Progenitor cell of endocrine pancreas (in vitro differentiated cells): ENCODE measurements at regions not wholly inside any gene's neighbourhood (a gene's known extent, or its start where the extent isn't known, plus 50 kb on each side); places are given as distances from the start of the nearest gene placed in this dataset.

Experiments used
- DNase-seq: peaks from one replicate; pipeline ENCODE4 v3.0.0; 2021; ENCODE audit warnings: low spot score; ENCODE audit not compliant: unreplicated experiment
- H3K27ac Mint-ChIP-seq: 2 replicates; pipeline ENCODE4 v1.8.0; 2021; ENCODE audit warnings: mild to moderate bottlenecking, moderate library complexity, mixed read lengths
- H3K27me3 Mint-ChIP-seq: 2 replicates; pipeline ENCODE4 v1.8.0; 2021; ENCODE audit warnings: mixed read lengths
- H3K36me3 Mint-ChIP-seq: 2 replicates; pipeline ENCODE4 v1.8.0; 2022; ENCODE audit warnings: mixed read lengths; ENCODE audit not compliant: insufficient read depth
- H3K4me1 Mint-ChIP-seq: 2 replicates; pipeline ENCODE4 v1.8.0; 2021; ENCODE audit warnings: low read depth, mixed read lengths
- H3K4me3 Mint-ChIP-seq: 2 replicates; pipeline ENCODE4 v1.8.0; 2021; ENCODE audit warnings: low read depth, mild to moderate bottlenecking, moderate library complexity, mixed read lengths
- H3K9me3 Mint-ChIP-seq: 2 replicates; pipeline ENCODE4 v1.8.0; 2021; ENCODE audit warnings: low read depth, mixed read lengths
- TF ChIP-seq, protein P1 (sequence below): fragments of 200-600 bp; sonication (generic); IDR thresholded peaks from one replicate; pipeline ENCODE4 v1.5.0; 2021; ENCODE audit warnings: antibody characterized with exemption, mild to moderate bottlenecking; ENCODE audit not compliant: unreplicated experiment

DNA sequence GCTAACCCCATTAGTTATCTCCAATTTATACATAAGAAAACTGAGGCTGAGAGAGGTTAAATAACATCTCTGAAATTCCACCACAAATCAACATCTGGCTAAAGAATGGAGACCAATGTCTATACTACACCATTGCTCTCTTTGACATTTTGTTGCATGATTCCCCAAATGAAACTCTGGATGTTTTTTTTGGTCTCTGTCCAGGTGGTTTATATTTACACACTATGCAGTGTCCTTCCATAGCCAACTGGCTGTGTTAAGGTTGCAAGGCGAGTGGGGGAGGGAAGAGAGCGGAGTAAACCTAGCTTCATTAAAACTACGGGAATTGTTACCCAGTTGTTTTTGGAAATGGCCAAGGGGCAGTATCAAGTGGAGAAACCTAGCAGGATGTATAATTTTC, 67.2 kb downstream of the KIF4B start:
- peaks cover 7% of the 10 kb centered on the region for H3K27me3 Mint-ChIP-seq
- H3K4me1 Mint-ChIP-seq, result no peaks in the 10 kb centered on the region
- no peak for DNase-seq
- H3K4me3 Mint-ChIP-seq, result no peak overlapping the region
- H3K27ac Mint-ChIP-seq, result no peak overlapping the region
- no peaks in the 10 kb centered on the region for H3K9me3 Mint-ChIP-seq
- TF ChIP-seq, protein P1, sequence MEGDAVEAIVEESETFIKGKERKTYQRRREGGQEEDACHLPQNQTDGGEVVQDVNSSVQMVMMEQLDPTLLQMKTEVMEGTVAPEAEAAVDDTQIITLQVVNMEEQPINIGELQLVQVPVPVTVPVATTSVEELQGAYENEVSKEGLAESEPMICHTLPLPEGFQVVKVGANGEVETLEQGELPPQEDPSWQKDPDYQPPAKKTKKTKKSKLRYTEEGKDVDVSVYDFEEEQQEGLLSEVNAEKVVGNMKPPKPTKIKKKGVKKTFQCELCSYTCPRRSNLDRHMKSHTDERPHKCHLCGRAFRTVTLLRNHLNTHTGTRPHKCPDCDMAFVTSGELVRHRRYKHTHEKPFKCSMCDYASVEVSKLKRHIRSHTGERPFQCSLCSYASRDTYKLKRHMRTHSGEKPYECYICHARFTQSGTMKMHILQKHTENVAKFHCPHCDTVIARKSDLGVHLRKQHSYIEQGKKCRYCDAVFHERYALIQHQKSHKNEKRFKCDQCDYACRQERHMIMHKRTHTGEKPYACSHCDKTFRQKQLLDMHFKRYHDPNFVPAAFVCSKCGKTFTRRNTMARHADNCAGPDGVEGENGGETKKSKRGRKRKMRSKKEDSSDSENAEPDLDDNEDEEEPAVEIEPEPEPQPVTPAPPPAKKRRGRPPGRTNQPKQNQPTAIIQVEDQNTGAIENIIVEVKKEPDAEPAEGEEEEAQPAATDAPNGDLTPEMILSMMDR, result no peak
- H3K36me3 Mint-ChIP-seq, result no peaks in the 10 kb centered on the region

DNA sequence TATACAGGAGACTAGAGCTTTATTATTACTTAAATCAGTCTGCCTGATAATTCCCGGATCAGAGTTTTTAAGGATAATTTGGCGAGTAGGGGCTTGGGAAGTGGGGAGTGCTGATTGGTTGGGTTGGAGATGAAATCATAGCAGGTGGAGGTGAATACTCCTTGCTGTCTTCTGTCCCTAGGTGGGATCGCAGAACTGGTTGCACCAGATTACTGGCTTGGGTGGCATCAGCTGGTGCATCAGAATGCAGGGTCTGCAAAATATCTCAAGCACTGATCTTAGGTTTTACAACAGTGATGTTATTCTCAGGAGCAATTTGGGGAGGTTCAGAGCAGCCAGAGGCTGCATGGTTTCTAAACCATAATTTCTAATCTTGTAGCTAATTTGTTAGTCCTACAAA, 68.1 kb downstream of the KIF4B start:
- no peak for DNase-seq
- H3K27ac Mint-ChIP-seq, result no peak overlapping the region
- H3K9me3 Mint-ChIP-seq, result no peaks in the 10 kb centered on the region
- peaks cover 7% of the 10 kb centered on the region for H3K27me3 Mint-ChIP-seq
- no peak overlapping the region for H3K4me3 Mint-ChIP-seq
- H3K4me1 Mint-ChIP-seq, result no peaks in the 10 kb centered on the region
- TF ChIP-seq, protein P1, result no peak
- H3K36me3 Mint-ChIP-seq, result no peaks in the 10 kb centered on the region

DNA sequence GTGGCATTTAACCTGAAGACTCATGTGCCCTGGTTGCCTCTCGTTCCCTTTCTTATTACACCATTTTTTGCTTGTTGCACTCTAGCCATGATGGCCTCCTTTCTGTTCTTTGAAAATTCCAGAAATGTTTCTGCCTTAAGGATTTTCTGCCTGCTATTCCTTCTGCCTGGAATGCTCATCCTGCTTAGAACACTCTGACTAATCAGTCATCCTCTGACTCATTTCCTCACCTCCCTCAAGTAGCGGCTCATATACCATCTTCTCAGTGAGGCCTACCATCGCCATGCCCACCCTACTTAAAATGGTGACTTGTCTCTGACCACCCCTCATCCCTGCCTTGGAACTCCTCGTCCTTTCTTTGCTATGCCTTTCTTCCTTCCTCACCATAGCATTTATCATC, 68.8 kb downstream of the KIF4B start:
- H3K27me3 Mint-ChIP-seq, result peaks cover 7% of the 10 kb centered on the region
- H3K4me3 Mint-ChIP-seq, result no peak overlapping the region
- no peaks in the 10 kb centered on the region for H3K9me3 Mint-ChIP-seq
- DNase-seq, result no peak
- no peak overlapping the region for H3K27ac Mint-ChIP-seq
- H3K36me3 Mint-ChIP-seq, result no peaks in the 10 kb centered on the region
- no peaks in the 10 kb centered on the region for H3K4me1 Mint-ChIP-seq
- TF ChIP-seq, protein P1, result no peak

DNA sequence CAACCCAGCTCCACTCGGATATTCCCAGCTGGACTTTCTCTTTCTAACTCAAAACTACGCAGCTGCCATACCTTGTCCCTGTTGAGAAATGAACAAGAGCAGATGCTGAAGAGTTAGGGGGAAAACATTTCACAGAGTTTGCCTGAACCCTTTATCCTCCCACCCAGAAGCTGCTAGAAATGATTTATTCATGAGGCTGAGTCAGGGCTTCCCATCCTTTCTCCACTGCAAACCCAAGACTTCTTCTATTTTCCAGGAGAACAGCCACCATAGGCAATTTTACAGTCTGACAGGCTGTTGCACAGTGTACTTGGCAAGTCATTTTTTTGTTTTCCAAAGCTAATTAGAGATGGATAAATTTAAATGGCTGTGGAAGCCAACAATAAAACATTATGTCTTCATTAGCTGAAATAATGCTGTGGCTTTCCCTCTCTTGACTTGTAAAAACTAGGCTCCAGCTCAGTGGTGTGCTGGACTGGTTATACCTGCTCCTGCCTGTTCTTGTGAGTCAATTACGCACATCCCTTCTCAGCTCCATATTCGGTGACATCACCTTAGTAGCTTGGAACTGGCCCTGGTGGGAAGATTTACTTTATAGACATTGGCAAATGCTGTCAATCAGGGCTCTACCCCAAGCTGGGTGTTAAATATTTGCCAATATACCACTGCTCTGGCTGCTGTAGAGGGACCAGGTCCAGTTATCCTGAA, 71.9 kb downstream of the KIF4B start:
- no peak for DNase-seq
- H3K36me3 Mint-ChIP-seq, result no peaks in the 10 kb centered on the region
- no peaks in the 10 kb centered on the region for H3K4me1 Mint-ChIP-seq
- H3K27ac Mint-ChIP-seq, result no peak overlapping the region
- no peak overlapping the region for H3K4me3 Mint-ChIP-seq
- peaks cover under 1% of the 10 kb centered on the region for H3K27me3 Mint-ChIP-seq
- TF ChIP-seq, protein P1, result no peak
- no peaks in the 10 kb centered on the region for H3K9me3 Mint-ChIP-seq

DNA sequence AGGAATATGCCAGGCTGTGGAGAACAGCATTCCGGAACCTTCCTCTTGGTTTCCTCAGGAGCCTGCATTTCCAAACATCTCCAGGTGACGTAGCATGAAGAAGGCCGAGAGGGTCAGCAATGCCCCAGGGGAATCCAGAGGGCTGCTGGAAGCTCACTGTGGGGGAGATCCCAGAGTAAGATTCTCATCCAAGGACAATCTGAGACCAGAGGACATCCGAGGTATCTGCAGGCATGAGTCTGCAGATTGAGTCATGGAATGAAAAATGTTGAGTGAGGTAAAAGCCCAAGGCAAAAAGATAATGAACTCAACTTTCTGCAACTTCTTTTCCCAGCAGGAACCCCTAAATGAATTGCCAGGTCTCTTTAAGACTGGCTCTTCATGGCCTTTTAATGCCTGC, 73.5 kb downstream of the KIF4B start:
- H3K27me3 Mint-ChIP-seq, result no peaks in the 10 kb centered on the region
- no peak overlapping the region for H3K27ac Mint-ChIP-seq
- no peak for DNase-seq
- no peaks in the 10 kb centered on the region for H3K4me1 Mint-ChIP-seq
- H3K9me3 Mint-ChIP-seq, result no peaks in the 10 kb centered on the region
- TF ChIP-seq, protein P1, result no peak
- no peaks in the 10 kb centered on the region for H3K36me3 Mint-ChIP-seq
- H3K4me3 Mint-ChIP-seq, result no peak overlapping the region
